Pancreas (tissue), 10 donors: ENCODE measurements at regions not wholly inside any gene's neighbourhood (a gene's known extent, or its start where the extent isn't known, plus 50 kb on each side); places are given as distances from the start of the nearest gene placed in this dataset.
"Not testable (repeated sequence)": the region's sequence is repeated elsewhere in the genome, so short reads cannot be mapped to it uniquely, and the experiment has no call there.

ENCODE experiments used
- ATAC-seq, 4 donors: fragments of 200-7000 bp; cut with Tn5 transposase; one replicate each; pipeline versions ENCODE4 v1.8.0 to v1.9.1; 2020; ENCODE audit warnings: mild to moderate bottlenecking in 4 of 4, moderate library complexity in 4 of 4
- DNase-seq, 6 donors: peaks; one replicate each; pipeline ENCODE4 v3.0.0-alpha.2; 2020
- FAIRE-seq: peaks from 2 replicates; lab custom pipeline; 2012; peaks lifted over from hg19 to GRCh38; lab: Jason Lieb, UNC
- H3K27ac ChIP-seq, 4 donors: fragments of 200-600 bp; sonication (generic); 1 replicate in 3 of 4; 2 replicates in 1 of 4; pipeline versions ENCODE4 v1.5.0 to v1.8.0; 2020
- H3K27me3 ChIP-seq, 4 donors: fragments of 200-600 bp; one replicate each; pipeline ENCODE4 v1.8.0; 2021
- H3K36me3 ChIP-seq, 3 donors: fragments of 200-600 bp; sonication (generic) in 1 of 3; one replicate each; pipeline versions ENCODE4 v1.5.0 to v1.8.0; 2020 to 2021
- H3K4me1 ChIP-seq, 3 donors: fragments of 200-600 bp; one replicate each; pipeline ENCODE4 v1.8.0; 2021
- H3K4me3 ChIP-seq, 4 donors: fragments of 200-600 bp; sonication (generic) in 2 of 4; one replicate each; pipeline versions ENCODE4 v1.5.0 to v1.8.0; 2020 to 2021
- H3K9me3 ChIP-seq, 4 donors: fragments of 200-600 bp; one replicate each; pipeline ENCODE4 v1.8.0; 2021
- CTCF ChIP-seq, 4 donors: fragments of 200-600 bp; sonication (generic) in 3 of 4; IDR thresholded peaks; one replicate each; pipeline versions ENCODE4 v1.5.0 to v1.8.0; 2021; ENCODE audit warnings: antibody characterized with exemption in 4 of 4
- WGBS, 2 donors: extraction: QIAGEN DNeasy Blood & Tissue Kit; methylation state at CpG; one replicate each; pipeline ENCODE4 v1.1.7; 2013; 5-methylcytosine and 5-hydroxymethylcytosine counted together
- intact Hi-C, 3 donors: fragments of 100-400 bp; cut with DNase I; formaldehyde crosslinking; loops; one replicate each; pipeline versions ENCODE4 v1.11.1 to v1.14.2; 2022
- donor health status: healthy with polysubstance abuse.
- donor health status: DM: no; HTN: no; CAD: no; lungs with moderate emphysema.
- donor health status: DM: no; HTN: no; CAD: no.
- donor health status: control.
- donor health status: control.
- donor health status: Bipolar disorder and iron deficiency.
- donor health status: DM: yes; HTN: yes; CAD: no.
- donor health status: DM: no; HTN: no; CAD: no.
- donor health status: DM: no; HTN: no; CAD: no.
- donor health status: DM: yes; HTN: yes; CAD: no.

- Histone ChIP-seq H3K4me3 (no peak overlapping the region), H3K4me1 (peaks cover 0 to 5% (median 0%) of the 10 kb centered on the region in 3 donors), H3K9me3 (no peaks in the 10 kb centered on the region), H3K27me3 (no peaks in the 10 kb centered on the region), H3K36me3 (no peaks in the 10 kb centered on the region), H3K27ac (no peak overlapping the region)
- intact Hi-C loops = no loop called here
- DNase-seq (no peak), FAIRE-seq (no peak), ATAC-seq (no peak)
- TF ChIP-seq CTCF (IDR thresholded peaks at IDR 0.05) = no peak
Observed at GRCh38 chr6:148628251-148628650, 118.6 kb upstream of the UST start.

- H3K4me3 ChIP-seq = no peak overlapping the region
- H3K36me3 ChIP-seq = no peaks in the 10 kb centered on the region
- ATAC-seq (no peak), DNase-seq (no peak), FAIRE-seq (no peak)
- intact Hi-C loops = no loop called here
- H3K27me3 ChIP-seq = no peaks in the 10 kb centered on the region
- H3K9me3 ChIP-seq = no peaks in the 10 kb centered on the region
- no peak for TF ChIP-seq CTCF (IDR thresholded peaks at IDR 0.05)
- H3K27ac ChIP-seq = no peak overlapping the region
- H3K4me1 ChIP-seq = peaks cover 0 to 5% (median 0%) of the 10 kb centered on the region in 3 donors
- 51 to 63% methylated on average over 1 of the region's 1 CpG for WGBS, 2 donors
Observed at GRCh38 chr6:148629181-148629580, 117.6 kb upstream of the UST start.

- WGBS, 2 donors = 62 to 69% methylated on average over 3 of the region's 3 CpGs
- TF ChIP-seq CTCF (IDR thresholded peaks at IDR 0.05) = no peak
- Histone ChIP-seq H3K4me3 (no peak overlapping the region), H3K27me3 (no peaks in the 10 kb centered on the region), H3K27ac (no peak overlapping the region), H3K36me3 (no peaks in the 10 kb centered on the region), H3K9me3 (no peaks in the 10 kb centered on the region), H3K4me1 (peaks cover 0 to 5% (median 0%) of the 10 kb centered on the region in 3 donors)
- intact Hi-C loops = no loop called here
- DNase-seq = no peak
- no peak for FAIRE-seq
- ATAC-seq = no peak
Observed at GRCh38 chr6:148629592-148630465, 117.0 kb upstream of the UST start.

- WGBS, 2 donors = 97 to 98% methylated on average over 1 of the region's 1 CpG
- FAIRE-seq = no peak
- TF ChIP-seq CTCF (IDR thresholded peaks at IDR 0.05) = no peak
- Histone ChIP-seq H3K27me3 (no peaks in the 10 kb centered on the region), H3K4me3 (no peak overlapping the region), H3K36me3 (no peaks in the 10 kb centered on the region), H3K4me1 (no peaks in the 10 kb centered on the region), H3K9me3 (no peaks in the 10 kb centered on the region), H3K27ac (no peak overlapping the region)
- no peak for ATAC-seq
- no peak for DNase-seq
- intact Hi-C loops = no loop called here
Observed at GRCh38 chr6:148635070-148635743, 111.6 kb upstream of the UST start.

- H3K27me3 ChIP-seq, DNase-seq, intact Hi-C loops, H3K4me1 ChIP-seq, FAIRE-seq, ATAC-seq, H3K27ac ChIP-seq, H3K36me3 ChIP-seq, H3K4me3 ChIP-seq, H3K9me3 ChIP-seq: not testable (repeated sequence)
- 86 to 87% methylated on average over 8 of the region's 8 CpGs for WGBS, 2 donors
Observed at GRCh38 chr6:148641836-148642235, 105.0 kb upstream of the UST start.

GRCh38 chr6:148643208-148643607 is 103.6 kb upstream of the UST start:
- H3K36me3 ChIP-seq, FAIRE-seq: not testable (repeated sequence)

GRCh38 chr6:148645049-148645448 is 101.8 kb upstream of the UST start:
- H3K4me1 ChIP-seq, ATAC-seq, DNase-seq, FAIRE-seq, H3K9me3 ChIP-seq, H3K27me3 ChIP-seq, H3K4me3 ChIP-seq, intact Hi-C loops, H3K36me3 ChIP-seq, H3K27ac ChIP-seq: not testable (repeated sequence)
- 62 to 64% methylated on average over 7 of the region's 7 CpGs for WGBS, 2 donors

More at GRCh38 chr6:148643208-148643607, 103.6 kb upstream of the UST start:
- DNase-seq, intact Hi-C loops, ATAC-seq, H3K4me1 ChIP-seq, H3K27ac ChIP-seq, H3K9me3 ChIP-seq, H3K27me3 ChIP-seq, H3K4me3 ChIP-seq: not testable (repeated sequence)
- 76 to 83% methylated on average over 3 of the region's 5 CpGs for WGBS, 2 donors
